Activated CD8-positive, alpha-beta memory T cell treated with anti-CD3 and anti-CD28 coated beads, Interleukin-2, amount 50 U/mL, for 48 hours (primary cell): ENCODE measurements at regions not wholly inside any gene's neighbourhood (a gene's known extent, or its start where the extent isn't known, plus 50 kb on each side); places are given as distances from the start of the nearest gene placed in this dataset.
"Not testable (repeated sequence)": the region's sequence is repeated elsewhere in the genome, so short reads cannot be mapped to it uniquely, and the experiment has no call there.

Source experiments
- DNase-seq: peaks from one replicate; pipeline ENCODE4 v3.0.0-alpha.2; 2020

- DNase-seq, result no peak
Measured at GRCh38 chr9:88596376-88596775, 61.4 kb downstream of the NXNL2 start.

DNA sequence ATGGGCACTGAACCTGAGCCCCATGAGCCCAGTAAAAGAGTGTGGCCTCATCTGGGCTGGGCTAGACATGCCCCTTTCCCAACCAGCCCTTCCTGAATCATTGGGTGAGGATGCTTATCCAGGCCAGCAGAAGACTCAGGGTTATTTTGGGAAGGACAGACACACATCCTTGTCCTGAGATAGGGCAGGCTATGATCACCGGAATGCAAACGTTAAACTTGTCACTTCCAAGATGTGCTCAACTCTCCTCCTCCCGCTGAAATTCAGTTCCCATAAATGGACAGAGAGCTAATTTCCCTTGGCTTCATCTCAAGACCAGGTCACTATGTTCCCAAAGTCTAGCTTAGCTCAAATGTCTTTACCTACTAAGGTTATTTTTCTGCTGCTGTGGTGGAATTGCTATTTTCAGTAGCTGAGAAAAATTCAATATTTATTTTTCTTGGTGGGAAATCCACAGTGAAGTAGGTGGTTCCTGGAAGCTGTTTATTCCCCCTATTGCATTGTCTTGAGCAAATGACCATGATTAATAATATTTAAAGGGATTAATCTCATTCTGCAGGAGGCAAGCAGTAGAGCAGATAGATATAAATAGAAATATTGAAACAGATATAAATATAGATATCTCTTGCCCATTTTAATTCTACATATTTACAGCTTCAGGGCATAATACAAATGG lies 70.0 kb downstream of the NXNL2 start:
- no peak for DNase-seq

DNA sequence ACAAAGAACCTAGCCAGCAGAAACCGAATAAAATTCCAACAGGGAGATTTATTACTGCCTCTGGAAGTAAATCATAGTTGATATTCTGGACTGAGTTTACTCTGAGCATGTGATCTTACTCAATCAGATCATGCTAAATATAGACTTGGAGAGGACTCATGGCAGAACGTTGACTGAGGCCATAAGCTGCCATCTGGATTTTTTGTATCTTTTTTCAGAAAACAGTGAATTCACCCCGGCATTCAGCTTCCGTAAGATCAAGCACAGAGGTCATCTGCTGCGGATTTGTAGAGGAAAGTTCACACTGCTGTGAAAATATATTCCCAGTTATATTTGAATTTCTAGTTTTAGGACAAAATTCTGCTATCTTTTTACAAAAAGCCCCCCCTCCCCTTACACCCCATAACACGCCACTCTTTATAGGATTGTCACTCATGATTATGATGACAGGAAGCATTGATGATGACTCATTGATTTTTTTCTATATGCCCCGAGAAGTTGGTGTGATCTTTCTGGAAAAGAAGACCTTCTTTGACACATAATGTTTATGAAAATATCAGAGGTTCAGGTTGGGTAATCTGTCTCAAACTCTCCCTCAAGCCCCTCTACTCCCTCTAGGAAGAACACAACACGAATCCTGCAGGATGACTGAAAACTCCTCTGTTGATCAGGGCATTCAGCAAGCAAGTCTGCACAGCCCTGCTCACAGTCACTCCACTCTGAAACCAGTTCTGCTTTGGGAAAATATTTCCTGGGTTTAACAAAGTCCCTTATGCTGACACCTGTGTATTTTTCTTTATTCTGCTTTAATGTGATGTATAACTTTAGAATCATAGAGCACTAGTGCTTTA lies 70.8 kb downstream of the NXNL2 start:
- DNase-seq, result no peak

GRCh38 chr9:88614359-88614758 lies 79.4 kb downstream of the NXNL2 start:
- DNase-seq, result no peak

- DNase-seq, result no peak
Measured at GRCh38 chr9:88623698-88624097, 88.7 kb downstream of the NXNL2 start.

GRCh38 chr9:88628114-88628513 lies 93.1 kb downstream of the NXNL2 start:
- no peak for DNase-seq

- no peak for DNase-seq
Measured at GRCh38 chr9:88628811-88629210, 93.8 kb downstream of the NXNL2 start.

GRCh38 chr9:88630574-88630973 lies 95.6 kb downstream of the NXNL2 start:
- not testable (repeated sequence) for DNase-seq

GRCh38 chr9:88635151-88635550 lies 100.2 kb downstream of the NXNL2 start:
- no peak for DNase-seq

DNA sequence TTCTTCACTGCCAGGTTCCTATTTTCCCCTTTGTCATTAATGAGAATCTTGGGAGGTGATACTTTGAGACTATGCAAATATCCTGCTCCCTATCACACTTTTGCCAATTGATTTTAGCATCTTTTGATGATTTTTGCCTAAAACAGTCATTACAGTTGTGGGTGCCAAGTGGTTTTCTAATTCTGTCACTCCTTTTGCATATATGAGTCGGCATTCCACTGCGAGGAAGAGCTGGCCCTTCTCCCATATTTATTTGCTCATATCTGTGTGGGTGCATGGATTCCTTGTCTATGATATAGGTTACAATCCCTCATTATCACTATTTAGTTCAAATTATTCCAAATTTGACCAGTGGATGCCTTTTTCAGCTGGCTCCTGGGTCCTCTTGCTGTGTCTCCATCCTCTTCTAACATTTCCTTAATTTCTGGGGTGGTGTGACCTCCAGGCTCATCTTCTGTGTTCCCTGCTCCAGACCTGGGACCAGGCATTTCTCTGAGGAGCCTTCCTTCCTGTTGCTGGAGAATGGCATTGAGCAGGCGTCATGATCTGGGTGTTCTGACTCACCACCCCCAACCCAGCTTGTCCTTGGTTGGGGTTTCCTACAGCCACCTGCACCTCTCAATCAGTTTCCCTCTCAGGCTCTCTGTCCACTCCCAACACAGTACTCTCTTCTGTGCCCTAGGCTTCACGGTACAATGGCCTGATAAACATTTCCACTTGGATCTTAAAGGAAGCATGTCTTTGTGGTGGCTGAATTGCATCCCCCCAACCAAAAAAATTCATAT lies 106.7 kb downstream of the NXNL2 start:
- no peak for DNase-seq

DNA sequence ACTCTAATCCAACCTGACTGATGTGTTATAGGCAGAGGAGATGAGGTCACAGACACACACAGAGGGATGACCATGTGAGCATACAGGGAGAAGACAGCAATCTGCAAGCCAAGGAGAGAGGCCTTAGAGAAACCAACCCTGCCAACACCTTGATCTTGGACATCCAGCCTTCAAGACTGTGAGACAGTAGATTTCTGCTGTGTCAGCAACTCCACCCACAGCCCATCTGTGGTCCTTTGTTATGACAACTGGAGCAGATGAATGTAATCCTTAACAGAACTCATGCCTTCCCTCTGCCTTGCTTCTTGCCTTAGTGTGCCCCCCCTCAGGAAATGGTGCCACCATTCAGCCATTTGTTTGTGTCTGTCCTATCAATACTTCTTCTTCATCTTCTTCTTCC lies 107.4 kb downstream of the NXNL2 start:
- no peak for DNase-seq

GRCh38 chr9:88643931-88644330 lies 109.0 kb downstream of the NXNL2 start:
- DNase-seq, result no peak

DNA sequence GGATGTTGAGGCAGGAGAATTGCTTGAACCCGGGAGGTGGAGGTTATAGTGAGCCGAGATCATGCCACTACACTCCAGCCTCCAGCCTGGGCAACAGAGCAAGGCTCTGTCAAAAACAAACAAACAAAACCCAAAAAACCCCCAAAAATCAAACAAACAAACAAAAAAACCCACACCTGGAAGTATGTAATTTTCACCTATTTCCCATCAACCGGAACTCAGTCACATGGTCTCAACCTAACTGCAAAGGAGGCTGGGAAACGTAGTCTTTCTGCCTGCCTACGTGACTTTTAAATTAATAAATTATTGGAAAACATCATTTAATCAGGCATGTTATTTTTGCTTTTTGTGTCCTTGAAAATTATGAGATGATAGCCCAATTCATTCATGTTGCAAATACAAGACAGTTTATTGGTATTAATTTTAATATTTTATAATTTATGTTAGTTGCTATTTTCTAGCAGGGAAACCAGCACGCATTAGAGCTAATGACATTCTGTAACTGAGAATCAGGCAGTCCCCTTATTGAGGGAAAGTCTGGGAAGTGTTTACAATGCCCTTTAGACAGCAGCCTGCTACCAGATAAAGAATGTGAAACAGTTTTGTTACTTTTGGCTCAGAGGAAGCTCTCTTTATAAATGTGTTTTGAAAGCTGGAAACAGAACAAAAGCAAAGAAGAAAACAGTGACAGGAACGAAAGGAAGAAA lies 110.3 kb downstream of the NXNL2 start:
- no peak for DNase-seq

DNA sequence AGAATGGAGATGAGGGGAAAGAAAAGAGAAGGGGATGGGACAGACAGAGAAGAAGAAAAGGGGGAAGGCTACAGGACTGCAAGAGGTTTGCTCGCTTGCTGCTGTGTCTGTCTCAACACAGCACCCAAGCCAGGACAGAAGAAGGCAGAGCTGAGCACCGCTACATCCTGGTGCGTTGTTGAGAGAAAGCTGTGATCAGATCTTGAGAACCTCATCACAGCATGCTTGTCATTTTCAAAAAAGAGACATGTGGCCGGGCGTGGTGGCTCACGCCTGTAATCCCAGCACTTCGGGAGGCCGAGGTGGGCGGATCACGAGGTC lies 110.9 kb downstream of the NXNL2 start:
- no peak for DNase-seq

DNA sequence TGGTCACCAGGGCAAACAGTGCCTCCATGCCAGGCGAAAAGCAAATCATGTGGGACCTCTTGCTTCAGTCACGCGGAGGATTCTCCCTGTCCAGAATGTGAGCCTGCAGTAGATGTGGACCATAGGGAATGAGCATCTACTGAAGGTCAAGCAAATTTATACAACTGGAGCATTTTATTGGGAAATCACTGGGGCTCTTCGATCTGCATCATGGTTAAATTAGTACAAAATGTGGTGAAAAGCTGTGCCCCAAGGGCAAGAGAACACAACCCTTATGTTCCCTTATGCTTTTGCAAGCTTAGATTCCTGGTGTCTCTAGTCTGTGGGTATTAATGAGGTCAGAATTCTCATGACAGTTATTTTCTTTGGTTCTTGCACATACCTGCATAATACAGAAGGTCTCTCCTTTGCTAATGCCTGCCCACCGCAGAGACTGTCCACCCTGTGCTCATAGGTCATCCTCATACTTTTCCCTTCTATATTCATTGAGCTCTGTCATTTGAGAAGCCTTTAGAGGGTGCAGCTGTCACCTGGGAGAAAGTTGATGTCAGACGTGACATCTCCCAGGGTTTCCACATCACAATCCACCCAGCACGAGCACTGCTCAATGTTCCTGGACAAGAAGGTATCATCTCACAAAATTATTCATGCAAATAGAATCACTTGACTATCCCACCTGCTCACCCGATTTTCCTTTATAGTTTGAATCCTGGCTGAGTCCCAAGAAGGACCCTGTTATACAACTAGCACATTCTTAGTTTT lies 111.7 kb downstream of the NXNL2 start:
- no peak for DNase-seq

GRCh38 chr9:88651682-88652633 lies 117.0 kb downstream of the NXNL2 start:
- no peak for DNase-seq

DNA sequence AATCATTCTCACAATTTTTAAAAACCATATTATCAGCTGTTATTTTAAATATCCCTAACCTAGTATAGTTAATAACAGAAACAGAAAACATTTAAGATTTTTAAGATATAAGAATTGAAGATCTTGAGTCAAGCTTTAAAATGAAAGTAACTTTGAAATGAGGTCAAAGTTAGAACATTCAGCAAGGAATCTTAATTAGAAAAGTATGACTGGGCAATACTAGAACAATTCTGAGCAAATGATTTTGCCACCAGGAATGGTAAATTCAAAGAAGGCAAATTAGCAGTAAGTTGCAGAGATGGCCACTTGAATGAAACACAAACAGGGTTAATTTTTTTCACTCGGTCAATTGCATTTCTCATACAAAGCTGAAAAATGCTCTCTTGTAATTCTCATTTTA lies 117.9 kb downstream of the NXNL2 start:
- DNase-seq, result no peak

- DNase-seq, result no peak
Measured at GRCh38 chr9:88653406-88653805, 118.4 kb downstream of the NXNL2 start.

GRCh38 chr9:88653911-88654310 lies 118.9 kb downstream of the NXNL2 start:
- DNase-seq, result no peak

- no peak for DNase-seq
Measured at GRCh38 chr9:88657893-88658292, 122.9 kb downstream of the NXNL2 start.

GRCh38 chr9:88658311-88658822 lies 123.4 kb downstream of the NXNL2 start:
- no peak for DNase-seq
